ELF-1 (cell line): ENCODE measurements at regions not wholly inside any gene's neighbourhood (a gene's known extent, or its start where the extent isn't known, plus 50 kb on each side); places are given as distances from the start of the nearest gene placed in this dataset.

Source experiments
- DNase-seq: peaks from one replicate; pipeline ENCODE4 v3.0.0-alpha.2; 2016; ENCODE audit warnings: low read depth, low spot score

GRCh38 chr4:125688841-125689240, 374.1 kb downstream of the FAT4 start:
- DNase-seq: no peak

DNA sequence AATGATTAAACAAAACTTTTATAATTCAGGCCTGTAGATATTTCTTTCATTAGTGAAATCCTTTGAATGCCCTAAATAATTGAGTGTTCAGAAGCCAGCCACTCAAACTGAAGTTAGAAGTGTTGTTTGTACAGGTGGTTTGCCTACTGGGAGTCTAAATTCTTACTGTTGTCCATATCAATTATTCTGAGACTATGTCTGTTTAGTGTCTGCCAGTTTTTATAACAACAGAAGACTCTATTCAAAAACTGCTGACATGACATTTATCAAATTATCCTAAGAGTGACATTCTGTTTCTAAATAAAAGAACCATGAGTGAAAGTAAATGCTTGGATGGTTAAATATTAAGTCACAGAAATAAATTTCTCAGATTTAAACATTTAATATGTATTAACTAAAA, 375.1 kb downstream of the FAT4 start:
- DNase-seq: no peak

DNA sequence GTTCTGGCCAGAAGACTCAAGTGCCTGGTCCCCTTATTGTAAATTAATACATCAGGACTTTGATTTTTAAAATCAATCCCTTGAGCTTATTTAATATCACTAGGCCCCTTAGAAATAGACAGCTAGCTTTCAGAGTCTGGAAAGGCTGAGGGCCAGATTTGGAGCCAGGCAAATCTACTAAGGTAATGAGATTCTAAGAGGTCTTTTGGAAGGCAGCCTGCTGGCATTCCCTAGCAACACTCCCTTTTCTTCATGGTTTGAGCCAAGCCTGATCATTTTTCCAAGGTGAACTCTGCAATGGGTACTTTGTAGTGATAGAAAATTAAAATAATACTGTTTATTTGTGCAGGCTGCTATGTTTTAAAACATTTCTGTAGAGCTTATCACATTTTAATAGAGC, 378.5 kb downstream of the FAT4 start:
- no peak for DNase-seq

DNA sequence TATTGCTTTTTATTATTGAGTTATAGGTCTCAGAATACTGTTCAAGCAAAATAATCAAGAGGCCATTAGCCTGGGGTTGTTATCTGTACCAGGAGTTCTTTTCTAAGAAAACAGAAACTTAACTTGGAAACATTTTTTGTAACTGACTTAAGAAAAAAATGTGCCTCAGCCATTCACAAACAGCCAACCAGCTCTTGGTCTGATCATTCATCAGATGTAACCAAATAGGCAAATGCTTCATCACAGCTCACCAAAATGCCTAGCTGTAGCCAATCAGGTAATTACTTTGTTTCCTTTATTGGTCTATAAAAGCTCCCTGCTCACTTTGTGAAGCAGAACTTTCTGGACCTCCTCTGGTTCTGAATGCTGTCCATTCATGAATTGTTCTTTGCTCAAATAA, 387.7 kb downstream of the FAT4 start:
- no peak for DNase-seq

- no peak for DNase-seq
Observed at GRCh38 chr4:125703443-125703842, 388.7 kb downstream of the FAT4 start.

DNA sequence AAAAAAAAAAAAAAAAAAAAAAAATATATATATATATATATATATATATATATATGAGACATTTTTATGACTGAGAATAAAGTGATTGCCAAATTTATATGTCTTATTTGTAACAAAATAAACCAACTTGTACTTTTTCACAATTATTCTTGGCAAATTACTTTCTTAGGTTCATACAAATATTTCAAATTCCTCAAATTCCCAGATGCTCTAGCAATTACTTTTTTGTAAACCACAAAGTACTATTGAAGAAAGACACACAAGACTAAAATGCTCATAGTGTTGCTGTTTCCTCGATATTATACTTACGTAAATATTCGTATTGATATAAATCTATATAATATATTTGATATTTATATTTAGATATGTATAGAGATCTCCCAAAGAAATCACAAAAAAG, 390.0 kb downstream of the FAT4 start:
- no peak for DNase-seq

DNA sequence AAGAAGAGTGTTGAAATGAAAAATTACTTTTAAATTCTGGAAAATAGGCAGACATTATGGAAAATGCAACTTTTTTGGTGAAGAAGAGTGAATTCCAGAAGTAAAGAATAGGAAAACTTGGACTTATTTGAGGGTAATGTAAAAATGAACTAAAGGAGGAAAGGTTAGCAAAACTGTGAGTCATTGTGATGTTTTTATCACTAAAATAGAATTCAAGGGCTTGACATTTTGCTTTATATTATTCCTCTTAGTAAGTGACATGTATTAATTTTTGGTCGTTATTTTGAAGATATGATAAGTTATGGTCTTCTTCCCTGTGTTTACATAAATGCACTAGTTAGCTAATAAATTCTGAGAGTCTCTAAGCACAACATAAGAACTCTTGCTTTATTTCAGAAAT, 390.9 kb downstream of the FAT4 start:
- DNase-seq: no peak

DNA sequence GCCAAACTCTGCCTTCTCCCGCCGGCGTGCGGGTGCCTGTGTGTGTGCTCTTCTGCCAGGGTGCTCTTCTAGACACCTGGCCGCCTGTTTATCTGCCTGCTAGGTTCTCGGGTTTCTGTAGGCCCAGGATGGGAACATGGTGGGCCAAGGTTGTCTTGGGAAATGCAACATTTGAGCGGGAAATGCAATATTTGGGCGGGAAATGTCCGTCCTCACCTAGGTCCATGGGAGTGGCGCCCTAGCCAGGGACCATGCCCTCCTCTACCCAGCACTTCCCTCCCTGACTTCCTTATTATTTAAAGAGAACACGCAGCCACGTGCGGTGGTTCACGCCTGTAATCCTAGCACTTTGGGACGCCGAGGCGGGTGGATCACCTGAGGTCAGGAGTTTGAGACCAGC, 392.6 kb downstream of the FAT4 start:
- DNase-seq: no peak

DNA sequence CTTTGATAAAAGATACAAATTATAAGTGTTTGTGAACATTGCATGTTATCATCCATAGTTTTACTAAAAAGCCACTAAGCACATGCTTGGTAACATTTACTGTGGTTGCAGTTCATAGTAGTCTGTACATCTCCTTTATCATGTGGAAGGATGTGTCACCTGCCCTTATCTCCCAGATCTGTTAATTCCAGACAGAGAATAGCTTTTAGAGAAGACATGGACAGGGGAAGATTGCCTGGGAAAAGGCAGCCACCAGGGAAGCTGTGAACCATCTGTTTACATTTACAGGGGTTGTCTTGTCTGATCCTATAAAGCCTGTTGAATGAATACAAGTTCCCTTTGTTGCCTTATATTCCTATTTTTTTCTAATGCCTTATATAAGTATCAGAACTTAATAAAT, 396.0 kb downstream of the FAT4 start:
- DNase-seq: no peak

DNA sequence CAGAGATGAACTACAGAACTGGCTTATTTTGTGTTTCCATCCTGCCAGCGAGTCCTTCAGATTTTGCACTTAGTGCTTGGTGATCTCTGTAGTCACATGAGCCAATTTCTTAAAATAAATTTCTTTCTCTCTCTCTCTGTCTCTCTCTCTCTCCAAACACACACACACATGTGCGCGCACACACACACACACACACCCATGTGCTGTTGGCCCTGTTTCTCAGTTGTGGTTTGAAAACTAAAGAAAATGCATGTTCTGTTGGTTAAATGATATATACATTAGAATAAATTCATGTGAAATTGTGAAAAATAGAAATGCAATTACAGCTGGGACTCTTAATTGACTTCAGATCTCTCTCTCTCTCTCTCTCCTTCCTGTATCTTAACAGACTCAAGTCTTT, 399.3 kb downstream of the FAT4 start:
- DNase-seq: no peak

- DNase-seq: no peak
Observed at GRCh38 chr4:125714845-125715244, 400.1 kb downstream of the FAT4 start.

- no peak for DNase-seq
Observed at GRCh38 chr4:125719987-125720386, 405.2 kb downstream of the FAT4 start.

DNA sequence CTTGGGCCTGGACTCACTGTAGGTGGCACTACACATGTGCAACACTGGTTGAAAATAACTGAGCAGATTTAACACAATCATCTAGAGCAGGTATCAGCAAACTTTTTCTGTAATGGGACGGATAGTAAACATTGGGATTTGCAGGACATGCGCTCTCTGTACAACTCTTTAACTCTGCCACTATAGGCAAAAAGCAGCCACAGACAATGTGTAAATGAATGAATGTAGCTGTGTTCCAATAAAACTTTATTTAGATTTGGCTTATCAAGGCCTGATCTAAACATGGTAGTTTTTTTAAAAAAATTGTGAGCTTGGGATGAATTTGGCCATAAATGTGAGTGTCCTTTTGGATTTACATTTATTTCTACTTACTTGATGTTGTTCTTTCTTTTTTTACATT, 407.3 kb downstream of the FAT4 start:
- no peak for DNase-seq

DNA sequence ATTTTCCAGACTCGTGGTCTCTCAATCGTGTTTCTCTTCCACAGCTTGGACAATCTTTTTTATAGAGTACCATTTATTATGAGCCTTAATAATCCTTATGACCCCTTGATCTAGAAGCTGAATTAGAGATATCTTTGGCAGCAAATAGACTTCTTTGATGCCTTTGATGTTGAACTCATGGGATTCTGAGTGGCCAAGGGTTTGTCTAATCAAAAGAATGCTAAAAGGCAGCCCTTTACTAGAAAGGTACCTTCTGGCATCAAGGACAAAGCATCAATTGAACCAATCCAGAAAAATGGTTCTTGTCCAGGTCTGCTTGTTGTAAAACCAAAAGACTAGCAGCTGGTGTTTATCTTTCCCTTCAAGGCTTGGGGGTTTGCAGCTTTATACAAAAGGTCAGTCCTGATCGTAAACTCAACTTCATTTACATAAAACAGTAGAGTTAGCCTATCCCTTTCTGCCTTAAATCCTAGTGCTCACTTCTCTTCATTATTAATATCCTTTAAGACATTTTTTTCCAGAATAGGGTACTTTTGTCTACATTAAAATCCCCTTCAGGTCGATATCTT, 411.3 kb downstream of the FAT4 start:
- no peak for DNase-seq

GRCh38 chr4:125727931-125728330, 413.2 kb downstream of the FAT4 start:
- no peak for DNase-seq

DNA sequence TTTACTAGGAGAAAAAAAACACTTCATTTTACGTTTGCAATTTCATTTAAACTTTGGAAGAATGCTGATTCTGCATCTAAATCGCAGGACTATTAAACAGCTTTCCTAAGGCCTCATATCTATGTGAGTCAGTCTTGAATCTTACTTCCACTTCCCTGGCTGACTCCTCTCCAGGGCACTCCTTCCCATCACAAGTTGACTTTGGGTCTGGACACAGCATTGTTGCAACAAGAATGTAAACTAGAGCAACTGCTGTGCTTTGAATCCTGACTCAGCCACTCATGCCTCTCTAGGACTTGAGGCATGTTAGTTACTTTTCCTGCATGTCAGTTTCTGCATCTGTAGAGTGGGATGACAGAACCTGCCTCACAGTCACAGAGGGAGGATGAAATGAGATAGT, 413.8 kb downstream of the FAT4 start:
- peak; percentile 42 for DNase-seq

DNA sequence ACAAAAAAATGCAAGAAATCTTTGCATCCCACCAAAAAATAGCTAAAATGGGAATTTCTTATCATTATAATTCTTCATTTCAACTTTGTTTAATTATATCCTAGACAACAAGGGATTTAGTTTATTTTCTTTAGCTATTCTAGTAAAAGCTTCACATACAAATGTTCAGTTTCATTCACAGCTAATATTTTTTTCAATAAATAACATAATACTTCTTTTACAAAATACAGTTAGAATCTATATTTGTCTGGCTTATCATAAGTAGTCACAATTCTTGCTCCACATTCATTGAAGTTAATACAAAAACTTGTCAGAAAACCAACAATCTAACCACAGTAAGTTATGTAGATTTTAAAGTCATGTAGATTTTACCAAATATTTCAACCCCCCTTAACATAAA, 414.4 kb downstream of the FAT4 start:
- DNase-seq: no peak

DNA sequence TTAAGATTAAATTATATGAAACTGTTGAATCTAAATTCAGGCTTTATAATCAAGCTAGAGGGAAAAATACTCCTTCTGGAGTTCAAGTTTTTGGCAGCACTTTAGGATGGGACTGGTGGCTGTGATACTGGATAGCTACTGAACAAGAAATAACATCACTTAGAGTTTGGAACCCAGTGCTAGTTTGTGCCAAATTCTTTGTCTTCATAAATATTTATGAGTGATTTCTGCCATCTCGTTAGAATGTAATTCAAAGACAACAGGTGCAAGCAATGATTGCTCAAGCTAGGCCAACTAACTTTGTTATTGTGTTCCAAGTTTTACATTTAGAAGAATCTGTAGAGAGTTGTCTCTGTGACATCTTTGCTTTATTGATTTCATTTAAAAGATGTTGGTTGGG, 417.9 kb downstream of the FAT4 start:
- DNase-seq: no peak

DNA sequence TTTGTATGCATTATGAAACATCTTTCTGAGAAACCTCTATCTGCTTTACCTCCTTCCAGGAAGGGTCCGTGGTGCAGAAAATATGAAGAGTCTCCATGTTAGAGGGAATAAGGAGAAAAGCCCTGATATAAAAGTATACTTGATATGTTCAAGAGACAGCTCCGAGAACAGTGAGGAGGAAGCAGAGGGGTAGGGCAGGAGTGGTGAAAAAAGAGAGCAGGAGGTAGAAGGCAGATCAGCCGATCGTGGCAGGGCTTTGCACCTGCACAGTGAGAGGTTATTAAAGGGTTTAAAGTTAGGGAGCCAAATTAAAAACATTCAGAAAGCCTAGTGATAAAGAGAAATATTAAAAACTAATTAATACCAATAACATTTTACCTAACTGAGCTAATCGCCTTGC, 419.7 kb downstream of the FAT4 start:
- DNase-seq: no peak

- peak; percentile 56 for DNase-seq
Observed at GRCh38 chr4:125735102-125735501, 420.3 kb downstream of the FAT4 start.

GRCh38 chr4:125736057-125736456, 421.3 kb downstream of the FAT4 start:
- no peak for DNase-seq

- DNase-seq: no peak
Observed at GRCh38 chr4:125739760-125740159, 425.0 kb downstream of the FAT4 start.

DNA sequence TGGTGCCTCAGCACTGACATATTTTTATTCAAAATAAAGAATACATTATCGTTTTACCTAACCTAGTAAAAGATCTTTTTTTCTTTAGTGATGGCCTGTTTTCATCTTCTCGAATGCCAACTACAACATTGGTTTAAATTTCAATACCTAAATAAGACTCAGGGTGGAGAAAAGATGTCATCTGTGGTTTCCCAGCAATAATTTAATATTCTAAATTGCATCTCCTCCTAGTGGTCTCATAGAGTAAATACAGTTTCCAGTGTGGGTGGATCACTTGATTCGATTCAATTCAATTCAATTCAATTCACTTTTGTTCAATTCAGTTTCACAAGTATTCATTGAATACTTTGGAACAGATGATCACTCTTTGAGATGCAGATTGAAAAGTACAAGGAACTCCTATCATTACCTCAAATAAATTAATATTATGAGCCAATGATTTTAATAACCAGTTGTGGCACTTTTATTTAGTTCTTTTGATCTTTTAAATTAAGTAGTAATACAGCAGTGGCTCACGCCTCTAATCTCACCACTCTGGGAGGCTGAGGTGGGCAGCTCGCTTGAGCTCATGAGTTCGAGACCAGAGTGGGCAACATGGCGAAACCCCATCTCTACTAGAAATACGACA, 427.2 kb downstream of the FAT4 start:
- DNase-seq: no peak

DNA sequence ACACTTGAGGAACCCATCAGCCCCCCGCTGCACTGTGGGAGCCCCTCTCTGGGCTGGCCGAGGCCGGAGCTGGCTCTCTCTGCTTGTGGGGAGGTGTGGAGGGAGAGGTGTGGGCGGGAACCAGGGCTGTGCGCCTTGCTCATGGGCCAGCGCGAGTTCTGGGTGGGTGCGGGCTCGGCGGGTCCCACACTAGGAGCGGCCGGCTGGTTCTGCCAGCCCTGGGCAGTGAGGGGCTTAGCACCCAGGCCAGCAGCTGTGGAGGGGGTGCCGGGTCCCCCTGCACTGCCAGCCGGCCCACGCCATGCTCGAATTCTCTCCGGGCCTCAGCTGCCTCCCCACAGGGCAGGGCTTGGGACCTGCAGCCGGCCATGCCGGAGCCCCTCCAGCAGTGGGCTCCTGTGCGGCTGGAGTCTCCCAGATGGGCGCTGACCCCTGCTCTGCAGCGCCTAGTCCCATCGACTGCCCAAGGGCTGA, 430.2 kb downstream of the FAT4 start:
- DNase-seq: no peak
